IPS-NIHi11 (cell line): ENCODE measurements at regions not wholly inside any gene's neighbourhood (a gene's known extent, or its start where the extent isn't known, plus 50 kb on each side); places are given as distances from the start of the nearest gene placed in this dataset.
"Not testable (repeated sequence)": the region's sequence is repeated elsewhere in the genome, so short reads cannot be mapped to it uniquely, and the experiment has no call there.

ENCODE experiments used
- DNase-seq: peaks from one replicate; pipeline ENCODE4 v3.0.0; 2012; ENCODE audit warnings: mixed read lengths, low spot score

DNA sequence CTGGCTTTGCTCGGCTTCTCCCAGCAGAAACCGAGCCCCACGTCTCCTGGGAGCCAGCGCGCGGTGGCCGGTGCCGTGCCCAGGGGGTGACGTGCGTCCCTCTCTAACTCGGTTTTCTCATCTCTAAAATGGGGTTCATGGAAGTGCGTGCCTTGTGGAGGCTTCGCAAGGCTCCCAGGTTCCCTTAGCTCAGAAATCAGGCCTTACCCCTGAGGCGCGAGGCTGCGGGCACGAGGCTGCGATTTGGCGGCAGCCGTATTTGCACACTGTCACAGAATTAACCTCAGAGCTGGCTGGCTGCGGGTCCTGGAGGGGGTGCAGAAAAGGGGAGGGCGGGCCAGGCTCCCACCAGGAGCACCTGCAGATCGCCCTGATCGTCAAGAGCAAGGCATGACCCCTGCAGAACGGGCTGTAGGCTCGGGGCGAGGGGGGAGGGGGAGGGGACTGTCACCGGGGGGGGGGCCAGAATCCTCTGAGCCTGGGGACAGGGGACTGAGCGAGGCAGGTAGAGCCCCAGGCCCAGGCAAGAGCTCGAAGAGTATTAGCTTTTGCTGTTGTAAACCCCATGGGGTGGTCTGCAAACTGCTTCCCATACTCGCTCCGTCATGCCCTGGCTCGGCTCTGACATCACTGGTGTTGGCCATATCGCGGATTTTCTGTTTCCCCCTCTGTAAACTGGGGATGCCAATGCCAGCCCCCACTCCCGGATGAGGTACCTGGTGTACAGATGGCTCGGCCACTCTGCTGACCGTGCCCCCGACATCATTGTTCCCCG is 62.2 kb downstream of the CCNE1 start:
- peak; percentile 31 for DNase-seq

GRCh38 chr19:29875931-29876330 is 64.1 kb downstream of the CCNE1 start:
- DNase-seq, result no peak

DNA sequence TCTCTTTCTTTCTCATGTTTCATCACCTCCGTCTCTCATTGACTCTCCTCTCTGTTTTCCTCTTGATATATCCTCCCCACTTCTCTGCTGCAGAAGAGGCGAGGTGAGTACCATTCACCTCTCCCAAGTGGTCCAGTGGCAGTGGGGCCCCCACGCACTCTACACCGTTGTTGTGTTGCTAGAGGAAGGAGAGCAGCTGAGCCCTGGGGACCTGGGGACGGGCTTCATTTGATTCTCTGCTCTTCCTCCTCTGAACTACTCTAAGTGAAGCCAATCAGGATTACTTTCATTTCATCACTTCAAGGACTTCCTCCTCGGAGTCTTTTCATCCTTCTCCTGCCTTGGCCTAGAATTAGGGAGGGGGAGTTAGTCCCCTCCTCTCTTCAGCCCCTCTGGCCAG is 64.6 kb downstream of the CCNE1 start:
- DNase-seq, result no peak

DNA sequence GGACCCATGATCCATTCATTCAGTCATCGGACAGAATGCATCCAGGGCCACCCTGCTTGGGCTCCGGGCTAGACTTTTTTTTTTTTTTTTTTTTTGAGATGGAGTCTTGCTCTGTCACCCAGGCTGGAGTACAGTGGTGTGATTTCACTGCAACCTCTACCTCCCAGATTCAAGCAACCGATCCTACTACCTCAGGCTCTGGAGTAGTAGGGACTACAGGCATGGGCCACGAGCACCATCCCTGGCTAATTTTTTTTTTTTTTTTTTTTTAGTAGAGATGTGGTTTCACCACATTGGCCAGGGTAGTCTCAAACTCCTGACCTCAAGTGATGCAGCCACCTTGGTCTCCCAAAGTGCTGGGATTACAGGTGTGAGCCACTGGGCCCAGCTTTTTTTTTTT is 65.1 kb downstream of the CCNE1 start:
- DNase-seq, result not testable (repeated sequence)

DNA sequence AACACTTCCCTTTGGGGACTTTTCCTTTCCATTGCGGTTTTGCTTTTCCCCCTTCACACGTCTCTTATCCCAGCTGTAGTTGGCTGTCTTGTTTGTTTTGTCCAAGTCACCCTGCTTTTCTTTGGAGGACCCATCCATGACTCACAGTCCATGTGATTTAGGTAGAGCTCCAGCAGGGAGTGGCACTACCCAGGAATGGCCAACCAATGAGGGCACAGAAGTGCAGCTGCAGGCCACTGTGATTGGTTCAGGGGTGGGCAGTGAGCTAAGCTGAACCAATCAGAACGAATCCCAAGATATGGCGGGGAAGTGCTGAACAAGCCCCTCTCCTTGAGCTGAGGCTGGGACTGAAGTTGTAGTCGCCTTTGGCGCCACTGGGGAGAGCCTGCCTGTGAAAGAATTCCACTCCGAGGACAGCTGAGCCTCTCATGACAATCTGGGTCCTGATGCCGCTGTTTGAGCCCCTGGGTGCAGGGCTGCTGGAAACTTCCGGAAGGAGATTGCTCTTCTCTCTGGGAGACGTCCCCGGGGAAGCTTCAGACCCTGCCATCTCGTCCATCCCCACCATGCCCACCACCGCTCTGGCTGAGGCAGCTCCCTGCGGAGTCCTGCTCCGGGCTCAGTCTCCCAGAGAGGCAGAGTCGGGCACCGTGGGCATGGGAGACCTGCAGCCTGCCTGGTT is 62.9 kb upstream of the URI1 start:
- peak; percentile 81 for DNase-seq

DNA sequence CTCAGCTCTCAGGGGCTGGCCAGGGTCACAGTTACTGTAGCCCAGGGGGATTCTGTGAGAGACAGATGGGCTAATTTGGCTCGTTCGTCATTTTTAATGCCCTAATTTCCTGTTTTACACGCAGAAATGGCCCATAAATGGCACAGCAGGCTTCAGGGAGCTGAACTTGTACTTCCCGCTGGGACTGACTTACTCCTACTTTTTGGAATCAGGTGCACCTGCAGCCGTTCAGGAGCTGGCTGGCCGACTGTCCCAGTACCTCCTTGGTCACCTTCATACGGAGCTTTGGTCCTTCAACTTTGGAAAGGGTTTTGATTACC is 62.4 kb upstream of the URI1 start:
- no peak for DNase-seq

- no peak for DNase-seq
These were observed 61.4 kb upstream of the URI1 start for GRCh38 chr19:29880498-29881081.

GRCh38 chr19:29881386-29881785 is 60.7 kb upstream of the URI1 start:
- DNase-seq, result no peak

DNA sequence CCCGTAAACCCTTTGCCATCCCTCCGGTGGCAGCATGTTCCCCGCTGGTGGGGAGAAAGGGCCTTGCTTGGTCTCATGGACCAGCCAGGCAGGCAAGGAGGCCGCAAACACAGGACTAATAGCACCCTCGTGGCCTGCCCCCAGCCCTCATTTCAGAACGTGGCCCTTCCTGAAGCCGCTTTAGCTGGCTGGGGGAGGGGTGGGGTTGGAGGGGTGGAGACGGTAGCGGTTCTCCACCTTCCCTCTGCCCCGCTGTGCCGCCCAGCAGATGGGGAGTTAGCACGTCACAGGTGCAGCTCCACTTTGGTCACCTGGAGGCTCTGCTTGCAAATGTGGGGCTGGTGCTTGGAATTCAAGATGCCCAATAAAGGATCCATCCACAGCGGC is 59.3 kb upstream of the URI1 start:
- no peak for DNase-seq

DNA sequence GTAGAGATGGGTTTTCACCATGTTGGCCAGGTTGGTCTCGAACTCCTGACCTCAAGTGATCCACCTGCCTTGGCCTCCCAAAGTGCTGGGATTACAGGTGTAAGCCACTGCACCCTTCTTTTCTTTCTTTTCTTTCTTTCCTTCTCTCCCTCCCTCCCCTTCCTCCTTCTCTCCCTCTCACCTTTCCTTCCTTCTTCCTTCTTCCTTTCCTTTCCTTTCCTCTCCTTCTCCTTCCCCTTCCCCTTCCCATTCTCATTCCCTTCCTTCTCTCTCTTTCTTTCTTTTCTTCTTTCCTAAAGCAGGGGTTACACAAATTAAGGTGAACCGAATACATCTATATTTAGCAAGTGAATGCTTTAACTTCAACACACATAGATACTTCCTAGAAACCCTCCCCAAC is 58.0 kb upstream of the URI1 start:
- DNase-seq, result no peak

DNA sequence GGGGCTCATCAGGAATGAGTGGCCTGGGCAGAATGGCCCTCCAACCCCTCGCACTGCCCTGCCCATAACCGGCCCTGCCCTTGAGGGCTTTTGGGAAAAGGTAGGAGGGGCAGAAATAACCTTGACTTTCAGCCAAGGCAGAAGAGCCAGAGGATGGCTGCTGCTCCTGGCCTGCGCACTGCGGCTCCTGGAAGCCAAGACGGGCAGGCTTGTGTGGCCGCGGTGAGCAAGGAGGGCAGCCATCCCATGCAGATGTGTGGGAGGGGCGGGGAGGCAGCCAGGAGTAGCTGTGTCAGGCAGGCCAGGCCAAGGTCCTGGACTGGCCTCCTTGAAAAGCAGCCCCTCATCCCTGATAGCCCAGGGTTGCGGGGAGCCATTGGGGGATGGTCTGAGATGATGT is 57.6 kb upstream of the URI1 start:
- no peak for DNase-seq

- not testable (repeated sequence) for DNase-seq
These were observed 55.9 kb upstream of the URI1 start for GRCh38 chr19:29886106-29886505.

DNA sequence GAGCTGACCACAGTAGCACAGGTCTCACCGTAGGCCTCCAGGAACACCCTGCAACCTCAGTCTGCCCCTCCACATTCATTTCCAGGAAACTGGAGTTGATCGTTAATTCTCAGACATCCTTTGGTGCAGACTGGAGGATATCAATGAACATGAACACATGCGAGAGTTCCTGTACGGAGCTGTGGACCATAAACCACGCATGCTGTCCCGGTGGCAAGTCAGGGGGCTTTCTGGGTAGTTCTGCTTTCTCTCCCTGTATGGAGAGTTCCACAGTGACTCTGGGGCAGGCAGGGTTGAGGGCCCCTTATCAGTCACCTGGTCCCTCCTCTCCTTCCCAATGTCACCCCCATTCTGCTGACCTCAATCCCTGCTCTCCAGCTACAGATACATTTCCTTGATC is 55.5 kb upstream of the URI1 start:
- no peak for DNase-seq

- DNase-seq, result no peak
These were observed 54.6 kb upstream of the URI1 start for GRCh38 chr19:29887442-29887855.

DNA sequence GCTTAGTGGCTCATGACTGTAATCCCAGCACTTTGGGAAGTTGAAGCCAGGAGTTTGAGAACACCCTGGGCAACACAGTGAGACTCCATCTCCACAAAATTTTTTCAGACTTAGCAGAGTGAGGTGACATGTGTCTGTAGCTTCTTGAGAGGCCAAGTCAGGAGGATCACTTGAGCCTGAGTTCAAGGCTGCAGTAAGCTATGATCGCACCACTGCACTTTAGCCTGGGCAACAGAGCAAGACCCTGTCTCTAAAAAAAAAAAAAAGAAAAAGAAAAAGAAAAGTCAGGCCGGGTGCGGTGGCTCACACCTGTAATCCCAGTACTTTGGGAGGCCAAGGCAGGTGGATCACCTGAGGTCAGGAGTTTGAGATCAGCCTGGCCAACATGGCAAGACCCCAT is 54.0 kb upstream of the URI1 start:
- not testable (repeated sequence) for DNase-seq

DNA sequence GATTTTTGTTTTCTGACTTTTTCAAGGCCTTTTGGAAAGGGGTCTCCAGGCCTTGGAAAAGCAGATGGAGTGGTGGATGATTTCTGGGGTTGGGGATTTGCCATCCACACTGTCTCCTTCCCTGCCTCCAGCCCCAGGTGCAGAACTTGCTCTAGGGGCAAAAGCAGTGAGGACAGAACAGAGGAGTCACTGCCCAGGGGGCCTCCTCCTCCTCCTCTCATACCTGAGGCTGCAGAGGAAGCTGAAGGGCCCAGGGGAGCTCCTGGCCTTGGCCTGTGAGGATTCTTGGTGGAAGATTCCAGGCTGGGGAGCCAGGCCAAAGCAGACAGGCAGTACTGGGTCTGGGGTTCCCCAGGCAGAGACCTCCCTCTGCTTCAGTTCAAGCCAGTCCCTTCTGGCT is 52.3 kb upstream of the URI1 start:
- no peak for DNase-seq

DNA sequence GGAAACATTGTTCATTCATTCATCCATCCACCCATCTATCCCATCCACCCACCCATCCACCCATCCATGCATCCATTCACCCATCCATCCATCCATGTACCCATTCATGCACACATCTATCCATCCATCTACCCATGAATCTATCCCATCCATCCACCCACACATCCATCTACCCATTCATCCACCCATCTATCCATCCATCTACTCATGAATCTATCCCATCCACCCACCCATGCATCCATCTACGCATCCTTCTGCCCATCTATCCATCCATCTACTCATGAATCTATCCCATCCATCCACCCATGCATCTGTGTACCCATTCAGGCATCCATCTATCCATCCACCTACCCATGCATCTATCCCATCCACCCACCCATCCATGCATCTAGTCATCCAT is 51.6 kb upstream of the URI1 start:
- DNase-seq, result no peak
